ENCODE measurements at regions not wholly inside any gene's neighbourhood (a gene's known extent, or its start where the extent isn't known, plus 50 kb on each side); places are given as distances from the start of the nearest gene placed in this dataset.

GRCh38 chr12:130226771-130227170 is 64.5 kb downstream of the FZD10 start:
- Histone ChIP-seq H3K36me3 (ENCODE audit: insufficient read depth in 1 of 2, low read depth in 1 of 2) (no peaks in the 10 kb centered on the region), H3K27me3 (ENCODE audit: insufficient read depth in 3 of 3, low read length in 2 of 3) (peaks cover 0 to 3% (median 2%) of the 10 kb centered on the region in 3 donors), H3K9me3 (no peaks in the 10 kb centered on the region), H3K27ac (no peak overlapping the region), H3K4me1 (no peaks in the 10 kb centered on the region), H3K4me3 (no peak overlapping the region)
- no peak for DNase-seq
- 50 to 63% (median 52%) methylated on average over 13 of the region's 13 CpGs for WGBS, 3 donors
- intact Hi-C loops (cut with DNase I) = no loop called here
- TF ChIP-seq CTCF (IDR thresholded peaks at IDR 0.05) = no peak
- no peak for ATAC-seq

- no peak for ATAC-seq
- Histone ChIP-seq H3K9me3 (peaks cover 3% of the 10 kb centered on the region), H3K4me3 (no peak overlapping the region), H3K4me1 (no peaks in the 10 kb centered on the region), H3K27ac (no peak overlapping the region), H3K36me3 (ENCODE audit: insufficient read depth in 1 of 2, low read depth in 1 of 2) (no peaks in the 10 kb centered on the region), H3K27me3 (ENCODE audit: insufficient read depth in 3 of 3, low read length in 2 of 3) (peaks cover 0 to 3% (median 2%) of the 10 kb centered on the region in 3 donors)
- intact Hi-C loops (cut with DNase I) = no loop called here
- DNase-seq = no peak
- WGBS, 3 donors = 21 to 33% (median 28%) methylated on average over 4 of the region's 4 CpGs
- TF ChIP-seq CTCF (IDR thresholded peaks at IDR 0.05) = no peak
Observed at GRCh38 chr12:130227641-130228040, 65.4 kb downstream of the FZD10 start.

GRCh38 chr12:130236446-130236845 is 74.2 kb downstream of the FZD10 start:
- DNase-seq = no peak
- peaks cover 0 to 4% (median 2%) of the 10 kb centered on the region in 3 donors for H3K27me3 ChIP-seq (ENCODE audit: insufficient read depth in 3 of 3, low read length in 2 of 3)
- H3K27ac ChIP-seq = no peak overlapping the region
- ATAC-seq = no peak
- H3K4me3 ChIP-seq = no peak overlapping the region
- H3K36me3 ChIP-seq (ENCODE audit: insufficient read depth in 1 of 2, low read depth in 1 of 2) = no peaks in the 10 kb centered on the region
- 79 to 80% (median 79%) methylated on average over 9 of the region's 9 CpGs for WGBS, 3 donors
- intact Hi-C loops (cut with DNase I) = no loop called here
- peaks cover 3% of the 10 kb centered on the region for H3K9me3 ChIP-seq
- TF ChIP-seq CTCF (IDR thresholded peaks at IDR 0.05) = no peak
- no peaks in the 10 kb centered on the region for H3K4me1 ChIP-seq

GRCh38 chr12:130240831-130241590 is 78.7 kb downstream of the FZD10 start:
- DNase-seq (no peak), ATAC-seq (no peak)
- Histone ChIP-seq H3K27me3 (ENCODE audit: insufficient read depth in 3 of 3, low read length in 2 of 3) (peaks cover 0 to 4% (median 1%) of the 10 kb centered on the region in 3 donors), H3K4me3 (no peak overlapping the region), H3K4me1 (no peaks in the 10 kb centered on the region), H3K27ac (no peak overlapping the region), H3K9me3 (no peaks in the 10 kb centered on the region), H3K36me3 (ENCODE audit: insufficient read depth in 1 of 2, low read depth in 1 of 2) (no peaks in the 10 kb centered on the region)
- TF ChIP-seq CTCF (IDR thresholded peaks at IDR 0.05) = no peak
- 43 to 49% (median 43%) methylated on average over 13 of the region's 13 CpGs for WGBS, 3 donors
- intact Hi-C loops (cut with DNase I) = no loop called here

GRCh38 chr12:130242506-130242905 is 80.2 kb downstream of the FZD10 start:
- Histone ChIP-seq H3K9me3 (no peaks in the 10 kb centered on the region), H3K27ac (no peak overlapping the region), H3K4me3 (no peak overlapping the region), H3K4me1 (no peaks in the 10 kb centered on the region), H3K36me3 (ENCODE audit: insufficient read depth in 1 of 2, low read depth in 1 of 2) (no peaks in the 10 kb centered on the region), H3K27me3 (ENCODE audit: insufficient read depth in 3 of 3, low read length in 2 of 3) (peaks cover 0 to 1% (median 0%) of the 10 kb centered on the region in 3 donors)
- ATAC-seq = no peak
- WGBS, 3 donors = 73 to 81% (median 80%) methylated on average over 7 of the region's 7 CpGs
- no peak for DNase-seq
- intact Hi-C loops (cut with DNase I) = no loop called here
- no peak for TF ChIP-seq CTCF (IDR thresholded peaks at IDR 0.05)

Data from psoas muscle (tissue), 7 donors.